Endothelial cell of umbilical vein (primary cell): ENCODE measurements at regions not wholly inside any gene's neighbourhood (a gene's known extent, or its start where the extent isn't known, plus 50 kb on each side); places are given as distances from the start of the nearest gene placed in this dataset.

Experiments
- CTCF ChIP-seq, 2 donors: IDR thresholded peaks; 1 replicate in 1 of 2; 2 replicates in 1 of 2; pipeline ENCODE4 v1.5.1; 2011; ENCODE audit warnings: low read length in 2 of 2, mild to moderate bottlenecking in 2 of 2, moderate library complexity in 2 of 2, control low read depth in 1 of 2, inconsistent platforms in 1 of 2, low read depth in 1 of 2; ENCODE audit not compliant: insufficient read depth in 1 of 2; ENCODE audit errors: extremely low read depth in 1 of 2
- EZH2 ChIP-seq: IDR thresholded peaks from 2 replicates; pipeline ENCODE4 v1.6.1; 2012; ENCODE audit warnings: borderline replicate concordance, low read depth, mild to moderate bottlenecking, moderate library complexity, low read length, inconsistent platforms; ENCODE audit not compliant: severe bottlenecking
- POLR2A ChIP-seq: IDR thresholded peaks from 2 replicates; pipeline ENCODE4 v1.6.1; 2012; ENCODE audit warnings: low read depth, mild to moderate bottlenecking, control low read depth, low read length

DNA sequence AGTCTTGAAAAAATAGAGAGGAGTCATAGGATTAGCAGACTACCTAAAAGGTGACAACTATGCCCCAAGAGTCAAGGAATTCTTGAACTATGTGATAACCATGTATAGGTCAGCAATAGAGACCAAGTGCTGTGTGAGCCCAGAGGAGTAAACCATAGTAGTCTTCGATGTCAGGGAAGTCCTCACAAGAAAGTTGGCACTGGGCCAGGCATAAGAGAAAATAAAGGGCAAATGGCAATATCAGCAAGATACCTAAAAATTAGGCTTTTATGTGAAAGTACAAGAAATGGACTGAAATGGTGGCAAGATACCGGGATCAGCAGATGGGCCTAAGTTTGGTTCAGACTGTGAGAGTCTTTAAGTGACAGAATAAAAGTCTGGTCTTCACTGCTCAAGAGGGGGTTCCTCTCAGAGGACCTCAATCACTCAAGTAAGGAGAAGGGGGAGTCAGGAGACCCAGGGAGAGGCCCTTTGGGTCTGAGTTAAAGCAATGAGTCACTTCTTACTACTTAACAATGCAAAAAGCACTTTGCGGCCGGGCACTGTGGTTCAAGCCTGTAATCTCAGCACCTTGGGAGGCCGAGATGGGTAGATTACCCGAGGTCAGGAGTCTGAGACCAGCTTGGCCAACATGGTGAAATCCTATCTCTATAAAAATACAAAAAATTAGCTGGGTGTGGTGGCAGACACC, 95.0 kb downstream of the TEX35 start:
- TF ChIP-seq EZH2 (no peak), CTCF (IDR thresholded peaks at IDR 0.05; ENCODE audit: extremely low read depth in 1 of 2, insufficient read depth in 1 of 2, low read depth in 1 of 2, low read length in 2 of 2) (no peak), POLR2A (no peak)
